ENCODE measurements at regions not wholly inside any gene's neighbourhood (a gene's known extent, or its start where the extent isn't known, plus 50 kb on each side); places are given as distances from the start of the nearest gene placed in this dataset.
"Not testable (repeated sequence)": the region's sequence is repeated elsewhere in the genome, so short reads cannot be mapped to it uniquely, and the experiment has no call there.

DNA sequence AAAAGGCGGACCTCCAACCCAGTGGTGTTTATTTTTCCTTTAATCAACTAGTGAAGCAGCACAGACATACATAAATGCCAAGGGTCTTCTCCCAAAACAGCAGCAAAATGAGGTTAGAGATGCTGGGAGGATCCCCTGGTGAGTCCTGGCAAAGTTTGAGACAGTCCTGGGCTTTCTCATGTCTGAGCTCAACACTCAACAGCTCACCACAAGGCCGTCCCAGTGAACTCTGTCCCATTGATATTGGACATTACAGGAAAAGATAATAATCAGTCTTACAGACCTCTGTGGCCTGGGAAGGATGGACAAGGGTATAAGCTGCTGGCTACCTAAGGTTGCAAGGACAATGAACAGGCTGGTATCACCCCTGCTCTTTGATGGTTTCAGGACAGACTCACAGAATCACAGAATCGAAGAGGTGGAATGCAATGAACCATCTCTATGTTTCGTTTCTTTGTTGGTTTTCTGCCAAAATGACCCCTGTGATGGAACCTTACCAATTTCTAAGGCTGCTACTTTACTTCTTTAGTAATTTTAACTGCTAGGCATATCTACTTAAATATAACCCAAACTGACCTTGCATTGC, 551.8 kb downstream of the RAB28 start:
- DNase-seq (ENCODE audit: low spot score), result no peak

DNA sequence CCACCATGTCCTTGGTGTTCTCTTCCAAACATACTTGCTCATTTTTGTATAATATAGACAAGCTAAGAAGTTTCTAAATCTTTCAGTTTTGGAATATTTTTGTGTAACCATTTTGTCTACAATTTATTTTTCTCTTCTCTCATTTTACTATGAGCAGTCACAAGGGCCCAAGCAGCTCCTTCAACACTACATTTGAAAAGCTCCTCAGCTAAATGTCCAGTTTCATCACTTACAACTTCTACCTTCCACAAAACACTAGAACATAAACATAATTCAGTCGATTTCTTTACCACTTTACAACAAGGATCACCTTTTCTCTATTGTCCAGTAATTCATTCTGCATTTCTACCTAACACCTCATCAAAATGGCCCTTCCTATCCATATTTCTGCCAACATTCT, 554.4 kb downstream of the RAB28 start:
- no peak for DNase-seq (ENCODE audit: low spot score)

DNA sequence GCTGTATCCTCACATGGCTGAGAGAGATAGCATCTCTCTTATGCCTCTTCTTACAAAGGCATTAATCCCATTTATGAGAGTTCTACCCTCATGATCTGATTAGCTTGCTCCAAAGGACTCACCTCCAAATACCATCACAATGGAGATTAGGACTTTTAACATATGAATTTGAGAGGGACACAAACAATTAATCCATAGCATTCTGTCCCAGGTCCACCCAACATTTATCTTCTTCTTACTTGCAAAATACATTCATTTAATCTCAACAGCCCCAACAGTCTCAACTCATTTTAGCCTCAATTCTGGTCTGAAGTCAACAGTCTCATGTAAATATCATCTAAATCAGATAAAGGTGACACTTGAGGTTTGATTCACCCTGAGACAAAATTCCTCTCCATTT, 555.4 kb downstream of the RAB28 start:
- DNase-seq (ENCODE audit: low spot score), result no peak

GRCh38 chr4:12926189-12927066, 557.7 kb downstream of the RAB28 start:
- no peak for DNase-seq (ENCODE audit: low spot score)

- DNase-seq (ENCODE audit: low spot score), result no peak
Observed at GRCh38 chr4:12924728-12925320, 559.3 kb downstream of the RAB28 start.

- no peak for DNase-seq (ENCODE audit: low spot score)
Observed at GRCh38 chr4:12924253-12924652, 559.9 kb downstream of the RAB28 start.

- DNase-seq (ENCODE audit: low spot score), result no peak
Observed at GRCh38 chr4:12912896-12913418, 571.2 kb downstream of the RAB28 start.

DNA sequence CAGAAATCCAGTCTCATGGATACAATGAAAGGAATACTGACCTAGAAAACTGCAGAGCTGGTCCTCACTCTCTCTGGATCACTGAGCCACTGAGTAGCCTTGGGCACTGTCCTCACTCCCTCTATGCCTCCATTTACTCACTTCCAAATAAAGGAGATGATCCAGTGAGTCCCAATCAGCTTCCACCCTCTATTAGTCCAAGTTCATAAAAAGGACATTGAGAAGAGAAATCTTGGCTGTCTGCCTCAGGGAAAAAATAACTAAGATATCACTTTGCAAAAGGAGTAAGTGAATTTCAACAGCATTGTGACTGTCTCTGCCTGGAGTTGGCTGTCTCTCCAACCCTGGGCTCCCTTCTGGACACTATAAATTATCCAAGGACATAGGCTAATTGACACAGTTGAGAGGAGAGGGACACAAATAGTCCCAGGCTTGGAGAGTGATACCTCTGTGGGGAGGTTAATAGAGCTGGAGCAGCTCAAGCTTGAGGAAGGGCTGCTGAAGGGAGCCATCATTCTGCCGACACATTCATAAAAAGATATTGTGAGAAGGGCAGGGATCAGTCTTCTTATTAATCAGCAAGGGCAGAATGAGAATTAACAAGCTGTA, 572.3 kb downstream of the RAB28 start:
- no peak for DNase-seq (ENCODE audit: low spot score)

DNA sequence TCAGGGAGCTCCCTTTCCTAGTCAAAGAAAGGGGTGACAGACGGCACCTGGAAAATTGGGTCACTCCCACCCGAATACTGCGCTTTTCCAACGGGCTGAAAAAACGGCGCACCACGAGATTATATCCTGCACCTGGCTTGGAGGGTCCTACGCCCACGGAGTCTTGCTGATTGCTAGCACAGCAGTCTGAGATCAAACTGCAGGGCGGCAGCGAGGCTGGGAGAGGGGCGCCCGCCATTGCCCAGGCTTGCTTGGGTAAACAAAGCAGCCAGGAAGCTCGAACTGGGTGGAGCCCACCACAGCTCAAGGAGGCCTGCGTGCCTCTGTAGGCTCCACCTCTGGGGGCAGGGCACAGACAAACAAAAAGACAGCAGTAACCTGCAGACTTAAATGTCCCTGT, 580.5 kb downstream of the RAB28 start:
- DNase-seq (ENCODE audit: low spot score), result not testable (repeated sequence)

- no peak for DNase-seq (ENCODE audit: low spot score)
Observed at GRCh38 chr4:12902735-12903134, 581.4 kb downstream of the RAB28 start.

- no peak for DNase-seq (ENCODE audit: low spot score)
Observed at GRCh38 chr4:12897954-12898353, 586.2 kb downstream of the RAB28 start.

DNA sequence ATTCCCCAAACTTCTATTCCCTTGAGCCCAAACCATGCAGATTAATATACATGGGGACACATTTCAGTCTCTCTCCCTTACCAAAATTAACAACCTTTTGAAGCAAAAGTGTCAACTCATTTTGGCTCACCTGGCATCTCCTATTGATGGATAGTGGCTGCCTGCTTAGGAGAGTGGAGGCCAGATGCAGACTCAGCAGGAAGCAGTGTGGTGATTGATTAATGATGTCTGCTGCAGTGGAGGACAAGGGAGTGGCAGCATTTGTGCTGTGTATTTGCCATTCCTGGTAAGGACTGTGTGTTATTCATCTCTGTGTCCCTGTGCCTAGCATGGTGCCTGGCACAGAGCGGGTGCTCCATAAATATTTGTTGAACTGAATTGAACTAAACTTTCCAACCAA, 590.1 kb downstream of the RAB28 start:
- DNase-seq (ENCODE audit: low spot score), result no peak

DNA sequence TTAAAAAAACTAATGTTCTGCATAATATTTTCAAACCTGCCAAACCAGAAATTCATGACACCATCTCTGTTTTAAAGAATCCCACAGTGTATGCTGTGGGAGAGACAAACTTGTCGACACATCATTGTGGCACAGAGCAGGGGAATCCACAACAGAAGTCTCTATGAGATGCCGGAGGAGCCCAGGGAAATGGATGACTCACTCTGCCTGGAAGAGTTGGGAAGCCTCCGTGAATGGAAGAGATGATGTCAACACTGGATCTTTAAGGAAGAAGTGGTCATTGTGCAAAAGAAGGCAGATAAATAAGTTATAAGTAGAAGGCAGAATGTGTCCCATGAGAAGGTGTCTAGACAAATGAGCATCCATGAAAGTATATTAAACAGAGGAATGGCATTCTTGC, 595.1 kb downstream of the RAB28 start:
- no peak for DNase-seq (ENCODE audit: low spot score)

DNA sequence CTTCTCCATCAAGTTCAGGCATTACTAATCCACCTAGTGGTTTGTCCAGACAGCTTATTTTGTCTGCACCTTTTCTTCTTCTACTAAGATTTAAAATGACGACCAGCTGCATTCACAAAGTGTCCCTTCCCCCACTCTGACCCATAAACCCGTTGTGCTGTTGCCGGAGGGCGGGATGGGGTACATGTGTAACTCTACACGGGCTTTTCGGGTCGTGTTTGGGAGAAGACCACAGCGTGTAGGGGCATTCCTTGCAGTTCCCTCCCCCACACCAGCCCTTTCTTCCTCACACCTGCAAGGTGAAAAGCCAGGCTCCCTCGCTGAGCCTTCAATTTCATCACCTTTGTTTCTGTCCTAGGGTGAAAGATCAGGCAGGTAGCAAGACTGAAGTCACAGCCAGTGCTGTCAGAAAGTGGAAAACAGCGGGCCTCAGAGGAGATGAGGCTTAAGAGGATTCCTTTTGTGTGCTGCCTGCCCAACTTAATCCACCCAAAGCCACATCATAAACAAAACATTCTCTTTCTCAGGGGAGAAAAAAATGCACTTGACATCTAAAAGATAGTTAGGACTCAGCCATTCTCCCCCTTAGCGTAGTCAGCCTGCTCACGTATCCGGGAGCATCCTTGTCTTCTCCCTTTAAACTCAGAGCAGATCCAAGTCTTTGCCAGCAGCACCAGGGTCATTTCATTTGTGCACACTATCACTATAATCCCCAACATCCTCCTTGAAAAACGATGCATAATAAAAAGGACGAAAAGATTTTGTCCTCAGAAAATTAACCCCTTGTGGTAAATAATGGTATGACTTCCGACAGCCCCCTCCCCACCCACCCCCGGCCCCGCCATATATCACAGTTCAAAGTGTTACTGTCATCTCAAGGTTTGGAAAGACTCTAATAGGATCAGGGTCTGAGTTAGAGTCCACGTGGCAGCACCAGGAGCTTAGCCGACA, 599.0 kb downstream of the RAB28 start:
- no peak for DNase-seq (ENCODE audit: low spot score)

DNA sequence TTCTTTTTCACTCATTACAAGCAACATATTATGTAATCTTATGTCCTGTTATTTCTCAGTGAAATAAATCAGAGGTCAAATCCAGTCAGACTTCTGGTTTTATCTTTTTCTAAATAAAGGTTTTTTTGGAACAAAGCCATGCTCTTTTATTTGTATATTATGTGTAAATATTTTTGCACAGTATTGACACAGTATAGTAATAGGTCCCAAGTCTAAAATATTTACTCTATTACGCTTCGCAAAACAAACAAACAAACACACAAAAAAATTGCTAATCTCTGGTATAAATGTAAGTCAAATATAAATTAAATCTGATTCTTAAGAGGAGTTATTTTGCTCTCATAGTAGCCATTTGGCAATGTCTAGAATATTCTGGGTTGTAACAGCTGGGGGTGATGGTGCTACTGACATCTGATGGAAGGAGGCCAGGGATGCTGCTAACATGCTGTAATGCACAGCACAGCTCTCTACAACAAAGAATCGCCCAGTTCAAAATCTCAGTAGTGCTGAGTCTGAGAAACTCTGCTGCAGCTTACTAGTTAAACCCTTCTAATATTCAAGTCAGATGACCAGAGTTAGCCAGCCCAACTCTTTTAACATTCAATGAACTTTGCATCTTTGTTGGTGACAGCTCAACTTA, 602.1 kb downstream of the RAB28 start:
- no peak for DNase-seq (ENCODE audit: low spot score)

DNA sequence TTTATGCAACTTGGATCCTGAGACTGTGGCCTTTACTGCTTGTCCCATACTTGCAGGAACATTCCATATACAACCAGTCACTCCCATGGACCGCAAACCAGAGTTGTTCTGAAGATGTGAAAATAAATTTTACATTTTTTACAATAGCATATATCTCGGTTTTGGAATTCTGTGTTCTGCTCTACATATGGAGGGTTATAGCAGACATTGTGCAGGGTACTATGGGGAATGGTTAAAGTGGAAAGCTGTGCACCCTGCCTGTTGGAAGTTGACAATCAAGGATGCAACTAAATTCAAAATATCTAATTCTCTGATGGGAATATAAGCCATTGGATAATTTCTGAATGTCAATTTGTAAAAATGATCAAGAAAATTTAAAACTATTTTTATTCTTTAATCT, 603.3 kb downstream of the RAB28 start:
- DNase-seq (ENCODE audit: low spot score), result no peak

DNA sequence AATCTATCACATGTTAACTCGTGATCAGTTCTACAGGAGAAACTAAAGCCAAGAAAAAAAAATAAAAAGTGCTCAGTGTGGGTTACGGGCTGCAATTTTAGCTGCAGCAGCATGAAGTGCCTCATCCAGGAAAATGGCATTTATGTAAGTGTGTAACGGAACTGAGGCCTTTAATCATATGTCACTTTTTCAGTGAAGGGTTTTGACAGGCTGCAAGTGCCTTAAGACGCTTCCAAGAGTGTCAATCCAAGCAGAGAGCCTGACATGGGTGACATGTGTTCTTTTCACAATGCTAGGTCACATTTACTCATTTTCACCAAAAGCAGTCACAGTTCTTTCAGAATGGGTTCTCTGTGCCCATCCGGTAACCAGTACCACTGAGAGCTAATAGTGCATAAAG, 604.6 kb downstream of the RAB28 start:
- DNase-seq (ENCODE audit: low spot score), result no peak

- DNase-seq (ENCODE audit: low spot score), result no peak
Observed at GRCh38 chr4:12875640-12876243, 608.4 kb downstream of the RAB28 start.

GRCh38 chr4:12873351-12873750, 610.8 kb downstream of the RAB28 start:
- DNase-seq (ENCODE audit: low spot score), result no peak

DNA sequence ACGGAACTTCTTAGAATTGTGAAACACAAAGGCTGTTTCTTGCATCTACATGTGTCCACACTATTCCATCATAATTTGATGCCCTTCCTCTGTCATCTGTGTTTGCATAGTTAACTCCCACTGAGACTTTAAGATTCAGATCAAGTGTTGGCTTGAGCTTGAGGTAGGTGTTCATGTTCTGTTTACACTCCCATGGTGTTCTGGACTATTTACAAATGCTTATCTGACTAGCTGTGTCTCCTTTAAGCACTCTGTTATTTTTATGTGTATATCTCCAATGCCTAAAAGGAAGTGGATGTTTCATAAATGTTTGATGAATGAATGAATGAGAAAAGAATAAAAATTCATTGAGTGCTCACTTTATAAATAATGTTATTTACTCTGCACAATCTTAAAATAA, 622.7 kb downstream of the RAB28 start:
- no peak for DNase-seq (ENCODE audit: low spot score)
